HG02610 (cell line): ENCODE measurements at regions not wholly inside any gene's neighbourhood (a gene's known extent, or its start where the extent isn't known, plus 50 kb on each side); places are given as distances from the start of the nearest gene placed in this dataset.
A peak's percentile ranks its signal among the peaks of the same experiment; 100 is the strongest.

Experiments
- ATAC-seq: cut with Tn5 transposase; IDR thresholded peaks from one replicate; pipeline ENCODE4 v1.9.1; 2021; ENCODE audit warnings: mild to moderate bottlenecking, moderate library complexity; ENCODE audit not compliant: unreplicated experiment

DNA sequence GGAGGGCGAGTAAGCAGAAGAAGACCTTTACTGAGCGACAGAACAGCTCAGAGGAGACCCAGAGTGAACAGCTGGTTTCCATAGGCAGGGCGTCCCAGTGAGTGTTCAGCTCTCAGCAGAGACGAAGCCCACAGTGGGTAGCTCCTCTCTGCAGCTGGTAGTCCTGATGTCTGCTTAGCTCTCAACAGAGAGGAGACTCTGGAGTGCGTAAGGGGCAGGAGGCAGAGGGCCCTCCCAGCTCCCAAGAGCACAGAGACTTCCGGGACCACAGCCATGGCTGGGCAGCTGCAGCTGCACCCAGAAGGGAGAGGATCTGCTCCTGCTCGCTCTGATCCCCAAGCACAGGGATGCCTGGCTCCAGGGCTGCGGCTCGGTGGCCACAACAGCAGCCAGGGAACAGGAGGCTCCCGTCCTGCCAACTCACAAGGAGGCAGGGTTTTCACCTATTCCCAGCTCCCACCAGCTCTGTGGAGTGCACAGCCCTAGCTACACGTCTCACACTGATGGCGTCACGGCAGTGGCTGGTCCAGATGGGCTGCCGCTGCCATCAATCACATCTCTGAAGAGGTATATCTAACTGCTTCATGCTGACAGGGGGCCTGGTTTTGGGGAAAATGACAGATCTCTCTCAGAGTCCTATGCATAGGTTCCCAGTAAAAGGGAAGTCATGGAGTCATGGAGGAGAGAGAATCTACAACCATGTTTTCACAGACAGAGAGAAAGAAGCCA, 2660.1 kb upstream of the PCDH20 start:
- no peak for ATAC-seq

GRCh38 chr13:64074971-64075474, 2659.4 kb upstream of the PCDH20 start:
- ATAC-seq: no peak

- no peak for ATAC-seq
Observed at GRCh38 chr13:64073203-64073602, 2657.6 kb upstream of the PCDH20 start.

- no peak for ATAC-seq
Observed at GRCh38 chr13:64071352-64071751, 2655.7 kb upstream of the PCDH20 start.

DNA sequence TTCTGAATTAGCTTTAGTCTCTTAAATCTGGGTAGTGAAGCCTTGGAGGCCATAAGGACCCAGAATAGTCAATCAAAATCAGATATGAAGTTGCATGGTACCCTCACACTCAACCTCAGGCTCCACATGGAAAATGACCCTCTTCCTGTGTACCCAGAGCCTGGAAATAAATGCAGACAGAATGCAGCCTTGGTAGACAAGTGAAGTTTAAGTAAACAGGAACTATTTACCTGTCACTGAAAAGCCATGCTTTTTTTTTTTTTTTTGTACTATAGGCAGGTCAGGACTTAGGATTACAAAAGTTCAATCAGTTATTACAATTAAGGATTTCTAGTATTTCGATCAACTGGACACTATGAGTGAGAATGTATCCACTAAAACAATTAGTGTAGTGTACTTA, 2654.2 kb upstream of the PCDH20 start:
- ATAC-seq: no peak

- no peak for ATAC-seq
Observed at GRCh38 chr13:64066711-64067110, 2651.1 kb upstream of the PCDH20 start.

GRCh38 chr13:64061649-64062048, 2646.0 kb upstream of the PCDH20 start:
- ATAC-seq: no peak

GRCh38 chr13:64057372-64058020, 2641.8 kb upstream of the PCDH20 start:
- ATAC-seq: peak; percentile 54

DNA sequence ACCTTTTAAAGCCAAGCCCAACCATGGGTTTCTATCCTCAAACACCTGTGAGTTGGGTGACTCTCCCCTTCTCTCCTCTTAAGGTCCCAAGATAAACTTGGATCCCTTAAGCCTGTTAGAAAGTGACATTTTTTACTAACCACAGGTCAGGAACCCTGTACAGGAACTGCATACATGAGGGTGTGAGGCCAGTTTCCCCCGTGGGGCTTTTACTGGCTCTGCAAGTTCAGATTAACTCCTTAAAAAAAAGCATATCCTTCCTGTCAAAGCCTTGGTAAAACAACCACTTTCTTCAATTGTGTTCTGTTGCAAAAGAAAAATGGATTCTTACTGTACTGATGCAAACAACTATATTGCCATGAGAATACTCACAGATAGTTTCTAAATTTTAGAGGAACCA, 2638.7 kb upstream of the PCDH20 start:
- ATAC-seq: no peak

GRCh38 chr13:64052521-64052920, 2636.9 kb upstream of the PCDH20 start:
- ATAC-seq: no peak

DNA sequence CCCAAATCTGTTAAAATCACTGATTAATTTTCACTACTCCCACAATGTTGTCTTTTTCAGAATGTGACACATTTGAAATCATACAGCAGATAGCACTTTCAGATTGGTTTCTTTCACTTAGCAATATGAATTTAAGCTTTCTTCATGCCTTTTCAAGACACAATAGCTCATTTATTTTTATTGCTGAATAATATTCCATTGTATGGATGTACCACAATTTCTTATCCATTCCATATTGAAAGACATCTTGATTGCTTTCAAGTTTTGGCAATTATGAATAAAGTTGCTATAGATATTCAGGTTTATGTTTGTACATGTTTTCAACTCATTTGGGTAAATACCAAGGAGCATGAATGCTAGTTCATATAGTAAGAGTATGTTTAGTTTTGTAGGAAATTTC, 2635.6 kb upstream of the PCDH20 start:
- ATAC-seq: no peak

DNA sequence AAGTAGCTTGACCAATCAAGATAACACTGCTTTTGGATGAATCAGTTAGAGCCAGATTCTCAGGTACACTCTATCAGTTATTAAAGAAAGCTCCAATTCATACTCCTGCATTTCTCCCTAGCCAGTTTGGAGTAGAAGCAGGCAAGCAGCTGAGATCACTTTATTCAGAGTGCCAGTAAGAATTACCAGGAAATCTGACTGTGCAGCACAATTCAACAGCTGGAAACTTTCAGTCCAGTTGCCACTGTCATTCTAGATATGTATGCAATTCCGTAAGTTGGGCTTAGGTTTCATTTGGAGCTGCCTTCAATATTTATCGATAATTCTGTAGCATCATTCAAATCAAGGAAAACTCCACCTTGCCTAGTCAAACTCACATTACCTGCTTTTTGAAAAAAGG, 2625.6 kb upstream of the PCDH20 start:
- ATAC-seq: no peak

GRCh38 chr13:64033921-64034320, 2618.3 kb upstream of the PCDH20 start:
- ATAC-seq: no peak

DNA sequence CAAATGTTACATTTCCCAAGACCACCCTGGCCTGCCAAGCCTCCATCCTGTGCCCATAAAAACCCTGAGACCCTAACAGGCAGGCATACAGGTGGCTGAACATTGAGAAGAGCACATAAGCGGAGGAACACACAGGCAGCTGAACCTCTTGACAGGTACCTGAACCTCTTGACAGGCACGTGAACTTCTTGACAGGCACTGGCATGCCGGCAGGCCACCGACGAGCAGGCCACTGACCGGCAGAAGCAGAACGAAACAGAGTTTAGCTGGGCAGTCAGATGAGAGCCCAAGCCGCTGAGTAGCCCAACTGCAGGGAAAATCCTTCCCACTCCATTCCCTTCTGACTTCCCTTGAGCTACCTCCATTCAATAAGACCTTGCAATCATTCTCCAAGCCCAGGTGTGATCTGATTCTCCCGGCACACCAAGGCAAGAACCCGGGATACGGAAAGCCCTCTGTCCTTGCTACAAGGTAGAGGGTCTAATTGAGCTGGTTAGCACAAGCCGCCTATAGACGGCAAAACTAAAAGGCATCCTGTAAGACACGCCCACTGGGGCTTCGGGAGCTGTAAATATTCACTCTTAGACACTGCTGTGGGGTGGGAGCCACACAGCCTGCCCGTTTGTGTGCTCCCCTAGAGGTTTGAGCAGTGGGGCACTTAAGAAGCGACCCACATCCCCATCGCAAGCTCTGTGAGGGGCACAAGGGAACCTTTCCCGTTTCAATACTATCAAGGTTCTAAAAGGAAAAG, 2613.9 kb upstream of the PCDH20 start:
- no peak for ATAC-seq

- ATAC-seq: no peak
Observed at GRCh38 chr13:64028551-64028950, 2612.9 kb upstream of the PCDH20 start.

- ATAC-seq: no peak
Observed at GRCh38 chr13:64020126-64020525, 2604.5 kb upstream of the PCDH20 start.

DNA sequence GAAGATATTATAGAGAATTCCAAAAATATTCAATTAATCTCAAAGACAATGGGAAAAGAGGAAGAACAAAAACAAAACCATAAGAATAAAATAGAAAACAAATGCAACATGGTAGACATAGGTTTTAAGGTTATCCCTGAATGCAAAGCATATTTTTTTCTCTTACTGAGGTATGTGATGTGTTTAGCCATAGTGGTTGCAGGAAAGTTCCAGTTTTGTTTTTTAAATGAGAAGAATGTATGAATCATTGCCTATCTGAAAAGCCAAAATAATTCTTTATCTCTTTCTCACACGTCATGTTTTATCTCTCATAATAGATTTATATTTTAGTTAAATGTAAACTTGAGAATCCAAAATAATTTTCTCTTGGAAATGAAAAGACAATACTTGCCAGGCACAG, 2591.7 kb upstream of the PCDH20 start:
- no peak for ATAC-seq

DNA sequence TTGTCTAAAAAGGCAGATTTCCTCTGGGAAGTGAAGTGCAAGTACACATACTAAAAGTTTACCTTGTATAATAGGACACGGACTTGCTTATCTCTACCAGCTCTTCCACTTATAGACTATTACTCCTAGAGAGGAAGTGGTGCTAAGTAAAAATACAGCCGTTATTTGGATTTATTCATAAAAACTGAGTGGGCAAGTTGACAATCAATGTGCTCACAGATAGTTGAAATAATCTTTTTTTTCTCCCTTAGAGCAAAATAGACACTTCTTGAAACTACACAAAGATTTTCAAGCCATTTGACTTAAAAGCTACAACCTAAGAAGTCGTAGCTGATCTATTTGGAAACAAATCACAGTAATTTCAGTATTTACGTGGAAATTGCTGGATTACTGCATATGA, 2584.7 kb upstream of the PCDH20 start:
- ATAC-seq: no peak

- no peak for ATAC-seq
Observed at GRCh38 chr13:63999614-64000305, 2584.1 kb upstream of the PCDH20 start.

DNA sequence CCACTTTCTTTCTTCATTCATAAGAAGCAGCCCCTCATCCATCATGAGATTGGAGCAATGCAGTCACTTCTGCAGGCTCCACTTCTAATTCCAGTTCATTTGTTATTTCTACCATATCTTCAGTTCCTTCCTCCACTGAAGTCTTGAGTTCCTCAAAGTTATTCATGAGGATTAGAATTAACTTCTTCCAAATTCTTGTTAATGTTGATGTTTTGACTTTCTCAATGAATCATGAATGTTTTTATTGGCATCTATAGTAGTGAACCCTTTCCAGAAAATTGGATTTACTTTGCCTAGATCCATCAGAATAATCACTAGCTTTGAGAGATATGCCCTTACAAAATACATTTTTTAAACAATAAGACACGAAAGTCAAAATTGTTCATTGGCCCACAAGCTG, 2567.7 kb upstream of the PCDH20 start:
- ATAC-seq: no peak

- no peak for ATAC-seq
Observed at GRCh38 chr13:63979951-63980350, 2564.3 kb upstream of the PCDH20 start.
